Activated CD4-positive, alpha-beta T cell treated with anti-CD3 and anti-CD28 coated beads for 36 hours (primary cell): ENCODE measurements at regions not wholly inside any gene's neighbourhood (a gene's known extent, or its start where the extent isn't known, plus 50 kb on each side); places are given as distances from the start of the nearest gene placed in this dataset.
A peak's percentile ranks its signal among the peaks of the same experiment; 100 is the strongest.

Experiments
- ATAC-seq: fragments of 200-7000 bp; cut with Tn5 transposase; one replicate; pipeline ENCODE4 v1.10.0; 2021; ENCODE audit warnings: mild to moderate bottlenecking, moderate library complexity
- CTCF ChIA-PET: fragments of 350-600 bp; sonication (Branson Sonifier 250); formaldehyde crosslinking; loops from one replicate; lab custom pipeline; 2021; ENCODE audit warnings: antibody characterized with exemption; lab: Charles Lee
- POLR2A ChIA-PET: fragments of 350-600 bp; sonication (Branson Sonifier 250); formaldehyde crosslinking; loops from one replicate; lab custom pipeline; 2021; ENCODE audit warnings: antibody characterized with exemption, inconsistent platforms; lab: Charles Lee
- DNase-seq: peaks from one replicate; pipeline ENCODE4 v3.0.0-alpha.2; 2020
- H3K27ac Mint-ChIP-seq: one replicate; pipeline ENCODE4 v1.8.0; 2021; ENCODE audit warnings: mixed read lengths
- H3K27me3 Mint-ChIP-seq: one replicate; pipeline ENCODE4 v1.8.0; 2021; ENCODE audit warnings: mixed read lengths
- H3K36me3 Mint-ChIP-seq: one replicate; pipeline ENCODE4 v1.8.0; 2021; ENCODE audit warnings: low read depth, mixed read lengths
- H3K4me1 Mint-ChIP-seq: one replicate; pipeline ENCODE4 v1.8.0; 2021; ENCODE audit warnings: mixed read lengths
- H3K4me3 Mint-ChIP-seq: one replicate; pipeline ENCODE4 v1.8.0; 2021; ENCODE audit warnings: mild to moderate bottlenecking, moderate library complexity, mixed read lengths
- H3K9me3 Mint-ChIP-seq: one replicate; pipeline ENCODE4 v1.8.0; 2021; ENCODE audit warnings: low read depth, mixed read lengths
- intact Hi-C, 2 experiments: fragments of 100-400 bp; cut with DNase I in 1 of 2; cut with micrococcal nuclease in 1 of 2; formaldehyde crosslinking; loops; one replicate each; pipeline versions ENCODE4 v1.14.2 to v1.15.1; 2022 to 2024; cut with DNase I, micrococcal nuclease

DNA sequence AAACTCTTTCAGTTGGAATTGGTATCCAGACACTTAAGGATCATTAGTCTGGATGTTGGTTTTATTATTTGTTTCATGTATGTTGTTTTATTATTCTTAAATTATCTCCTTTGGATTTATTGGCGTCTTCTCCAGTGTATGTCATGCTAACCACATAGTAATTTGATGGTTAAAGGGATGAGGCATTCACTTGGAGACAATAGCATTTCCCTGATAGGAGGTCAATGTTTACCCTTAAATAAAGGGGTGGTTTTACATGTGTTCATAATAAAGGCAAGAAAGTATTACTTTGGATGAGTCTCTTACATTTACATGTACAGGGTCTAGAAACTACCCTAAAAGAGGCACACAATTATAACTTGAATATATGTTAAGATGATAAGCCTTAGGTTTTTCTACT, 51.2 kb upstream of the RNF144B start:
- H3K9me3 Mint-ChIP-seq = no peaks in the 10 kb centered on the region

DNA sequence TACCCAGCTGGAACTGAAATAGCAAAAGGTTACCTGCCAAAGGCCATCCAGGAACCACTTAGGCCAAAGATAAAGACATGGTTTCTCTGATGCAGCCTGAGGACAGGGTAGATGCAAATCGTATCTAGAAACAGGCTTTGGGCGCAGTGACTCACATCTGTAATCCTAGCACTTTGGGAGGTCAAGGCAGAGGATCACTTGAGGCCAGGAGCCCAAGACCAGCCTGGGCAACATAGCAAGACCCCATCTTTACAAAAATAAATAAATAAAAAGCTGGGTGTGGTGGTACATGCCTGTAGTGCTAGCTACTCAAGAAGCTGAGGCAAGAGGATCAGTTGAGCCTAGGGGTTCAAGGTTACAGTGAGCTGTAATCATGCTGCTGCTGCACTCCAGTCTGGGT, 52.9 kb upstream of the RNF144B start:
- CTCF ChIA-PET = interaction anchor here (1.6 to 1.8 kb wide), 3 partner anchors 12 to 175 kb away, joined by 4 to 5 read pairs (median 4); no protein-coding TSS in a partner anchor
- intact Hi-C loops = no loop called here
- POLR2A ChIA-PET = interaction anchor here (0.6 kb wide), 1 partner anchor 61 kb away, joined by 3 read pairs; no protein-coding TSS in a partner anchor

More for the DNA sequence above, 51.2 kb upstream of the RNF144B start:
- no peak for DNase-seq
- H3K36me3 Mint-ChIP-seq = no peaks in the 10 kb centered on the region
- H3K4me1 Mint-ChIP-seq = no peaks in the 10 kb centered on the region
- POLR2A ChIA-PET = no interaction called here
- H3K27ac Mint-ChIP-seq = no peak overlapping the region
- no peak for ATAC-seq
- CTCF ChIA-PET = no interaction called here
- intact Hi-C loops = no loop called here
- H3K4me3 Mint-ChIP-seq = no peak overlapping the region
- no peaks in the 10 kb centered on the region for H3K27me3 Mint-ChIP-seq

DNA sequence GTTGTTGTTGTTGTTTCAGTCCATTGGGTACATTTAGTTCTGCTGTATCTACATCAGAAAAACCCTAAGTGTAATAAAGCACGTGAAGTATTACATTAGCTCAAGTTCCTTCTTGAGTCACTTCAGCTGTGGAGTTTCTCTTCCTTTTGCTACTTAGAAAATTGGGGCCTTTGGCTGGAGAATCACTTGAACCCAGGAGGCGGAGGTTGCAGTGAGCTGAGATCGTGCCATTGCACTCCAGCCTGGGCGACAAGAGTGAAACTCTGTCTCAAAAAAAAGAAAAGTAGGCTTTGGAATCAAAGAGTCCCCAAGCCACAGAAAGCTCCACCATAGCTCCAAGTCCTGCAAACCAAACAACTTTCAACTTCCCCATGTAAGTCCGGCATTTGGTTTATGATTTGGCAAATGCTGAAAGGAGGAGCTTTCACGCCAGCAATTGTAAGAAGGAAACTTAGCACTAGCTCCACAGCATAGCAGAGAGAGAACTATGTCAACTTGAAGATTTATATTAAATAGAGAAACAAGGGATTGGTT, 56.5 kb upstream of the RNF144B start:
- intact Hi-C loops = no loop called here
- H3K27me3 Mint-ChIP-seq = peaks cover 6% of the 10 kb centered on the region
- H3K27ac Mint-ChIP-seq = no peak overlapping the region
- no peaks in the 10 kb centered on the region for H3K36me3 Mint-ChIP-seq
- CTCF ChIA-PET = interaction anchor here (0.9 to 12.1 kb wide), 3 partner anchors 10 to 174 kb away, joined by 3 to 153 read pairs (median 3); no protein-coding TSS in a partner anchor
- no peak overlapping the region for H3K4me3 Mint-ChIP-seq
- DNase-seq = no peak
- POLR2A ChIA-PET = no interaction called here
- ATAC-seq = no peak
- H3K9me3 Mint-ChIP-seq = no peaks in the 10 kb centered on the region
- peaks cover 14% of the 10 kb centered on the region for H3K4me1 Mint-ChIP-seq

More for the DNA sequence above, 52.9 kb upstream of the RNF144B start:
- Mint-ChIP-seq H3K36me3 (no peaks in the 10 kb centered on the region), H3K27me3 (no peaks in the 10 kb centered on the region), H3K4me3 (no peak overlapping the region), H3K27ac (no peak overlapping the region), H3K4me1 (no peaks in the 10 kb centered on the region), H3K9me3 (no peaks in the 10 kb centered on the region)
- ATAC-seq (no peak), DNase-seq (no peak)

DNA sequence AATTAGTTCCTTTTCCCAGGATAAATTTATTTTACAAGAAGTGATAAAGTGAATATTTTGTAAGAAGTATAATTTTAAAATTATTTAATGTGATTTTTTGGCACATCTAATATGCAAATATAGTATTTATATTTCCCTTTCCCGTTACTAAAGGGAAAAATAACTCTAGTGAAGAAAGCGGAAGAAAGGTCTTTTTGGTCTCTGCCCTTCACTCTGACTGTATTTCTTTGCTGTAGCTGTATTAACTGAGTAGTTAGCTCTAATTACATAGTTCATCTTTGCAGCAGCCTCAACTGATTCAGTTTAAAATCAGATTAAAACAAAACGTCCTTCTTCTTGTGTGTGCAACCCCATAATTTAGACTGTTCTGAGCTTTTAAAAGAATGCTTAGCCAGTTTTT, 57.4 kb upstream of the RNF144B start:
- Mint-ChIP-seq H3K27ac (no peak overlapping the region), H3K36me3 (no peaks in the 10 kb centered on the region), H3K27me3 (peaks cover 10% of the 10 kb centered on the region), H3K4me3 (no peak overlapping the region), H3K4me1 (peaks cover 14% of the 10 kb centered on the region), H3K9me3 (no peaks in the 10 kb centered on the region)
- intact Hi-C loops = loop anchor here in 1 of 2 experiments (10.0 kb wide), 2 partner anchors 265 to 495 kb away; no protein-coding TSS in a partner anchor
- ATAC-seq (no peak), DNase-seq (no peak)
- ChIA-PET POLR2A (no interaction called here), CTCF (interaction anchor here (12.1 kb wide), 1 partner anchor 175 kb away, joined by 153 read pairs; no protein-coding TSS in a partner anchor)

DNA sequence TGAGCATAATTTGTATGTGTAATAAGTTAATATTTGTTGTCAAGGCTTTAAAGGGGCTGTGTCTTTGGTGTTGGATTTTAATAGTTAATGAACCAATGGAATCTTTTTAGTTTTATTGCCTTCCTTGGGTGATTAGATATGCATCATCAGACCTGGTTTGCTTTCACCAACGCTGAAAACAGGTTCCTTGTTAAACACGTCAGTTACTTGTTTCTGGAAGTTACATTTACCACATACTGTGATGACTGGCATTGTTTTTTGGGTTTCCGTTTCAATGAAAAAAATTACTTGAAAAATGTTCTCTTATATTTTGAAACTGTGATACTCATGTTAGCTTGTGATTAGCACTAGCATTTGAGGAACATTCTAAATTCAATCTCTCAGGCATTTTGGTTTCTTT, 58.6 kb upstream of the RNF144B start:
- peaks cover 10% of the 10 kb centered on the region for H3K27me3 Mint-ChIP-seq
- H3K4me3 Mint-ChIP-seq = no peak overlapping the region
- H3K36me3 Mint-ChIP-seq = no peaks in the 10 kb centered on the region
- ATAC-seq (peak; percentile 77), DNase-seq (no peak)
- H3K27ac Mint-ChIP-seq = no peak overlapping the region
- ChIA-PET POLR2A (no interaction called here), CTCF (interaction anchor here (1.0 to 12.1 kb wide), 6 partner anchors 9 to 176 kb away, joined by 3 to 153 read pairs (median 5); partner anchors contain the start of gene RNF144B)
- intact Hi-C loops = loop anchor here (1.0 to 10.0 kb wide), 3 partner anchors 182 to 496 kb away; no protein-coding TSS in a partner anchor
- peaks cover 14% of the 10 kb centered on the region for H3K4me1 Mint-ChIP-seq
- H3K9me3 Mint-ChIP-seq = no peaks in the 10 kb centered on the region

DNA sequence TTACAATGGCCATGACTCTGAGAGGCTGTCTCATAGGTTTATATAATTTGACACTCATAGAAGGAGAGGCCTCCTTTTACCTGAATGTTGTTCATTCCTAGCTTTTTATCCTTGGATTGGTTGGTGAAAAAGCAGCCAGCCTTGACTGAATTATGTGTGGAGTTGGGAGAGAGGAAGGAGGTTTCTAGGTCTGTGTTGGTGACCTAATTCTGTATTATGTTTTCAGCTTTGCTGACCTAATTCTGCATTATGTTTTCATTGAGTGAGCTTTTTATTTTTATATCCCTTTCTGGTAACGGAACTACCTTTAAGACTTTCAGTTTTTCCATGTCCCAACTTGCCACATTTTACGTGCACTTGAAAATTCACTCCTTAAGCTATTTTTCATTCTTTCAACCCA, 59.1 kb upstream of the RNF144B start:
- H3K27ac Mint-ChIP-seq = no peak overlapping the region
- ATAC-seq = no peak
- ChIA-PET CTCF (interaction anchor here (0.8 to 12.1 kb wide), 7 partner anchors 9 to 422 kb away, joined by 3 to 153 read pairs (median 4); partner anchors contain the start of gene RNF144B), POLR2A (no interaction called here)
- H3K4me3 Mint-ChIP-seq = no peak overlapping the region
- H3K4me1 Mint-ChIP-seq = peaks cover 14% of the 10 kb centered on the region
- peaks cover 10% of the 10 kb centered on the region for H3K27me3 Mint-ChIP-seq
- no peaks in the 10 kb centered on the region for H3K9me3 Mint-ChIP-seq
- H3K36me3 Mint-ChIP-seq = no peaks in the 10 kb centered on the region
- DNase-seq = no peak
- intact Hi-C loops = loop anchor here (1.0 to 10.0 kb wide), 3 partner anchors 182 to 497 kb away; no protein-coding TSS in a partner anchor

DNA sequence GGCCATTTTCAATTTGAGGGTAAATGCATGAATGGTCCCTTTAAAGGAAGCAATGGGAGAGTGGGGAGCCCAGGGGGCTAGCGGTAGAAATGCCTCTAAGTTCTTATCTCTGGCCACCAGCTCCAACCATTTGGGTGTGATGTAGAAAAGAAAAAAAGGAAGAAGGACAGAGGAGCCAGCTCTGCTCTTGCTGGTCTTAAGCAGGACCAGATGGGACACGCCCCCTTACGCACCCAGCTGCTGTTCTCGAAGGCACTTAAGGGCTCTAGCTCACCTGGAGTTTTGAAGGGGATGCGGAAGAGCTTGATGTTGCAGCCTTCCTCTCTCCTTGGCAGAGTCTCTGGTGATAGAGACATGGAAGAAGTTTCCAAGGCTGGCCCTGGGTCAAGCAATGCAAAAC, 59.5 kb upstream of the RNF144B start:
- Mint-ChIP-seq H3K4me3 (no peak overlapping the region), H3K36me3 (no peaks in the 10 kb centered on the region), H3K27me3 (peaks cover 10% of the 10 kb centered on the region), H3K4me1 (peaks cover 14% of the 10 kb centered on the region), H3K9me3 (no peaks in the 10 kb centered on the region), H3K27ac (no peak overlapping the region)
- DNase-seq (no peak), ATAC-seq (no peak)
- CTCF ChIA-PET = interaction anchor here (0.8 to 12.1 kb wide), 6 partner anchors 9 to 423 kb away, joined by 3 to 153 read pairs (median 4); partner anchors contain the start of gene RNF144B
- POLR2A ChIA-PET = no interaction called here
- intact Hi-C loops = loop anchor here (1.0 to 10.0 kb wide), 3 partner anchors 183 to 497 kb away; no protein-coding TSS in a partner anchor

DNA sequence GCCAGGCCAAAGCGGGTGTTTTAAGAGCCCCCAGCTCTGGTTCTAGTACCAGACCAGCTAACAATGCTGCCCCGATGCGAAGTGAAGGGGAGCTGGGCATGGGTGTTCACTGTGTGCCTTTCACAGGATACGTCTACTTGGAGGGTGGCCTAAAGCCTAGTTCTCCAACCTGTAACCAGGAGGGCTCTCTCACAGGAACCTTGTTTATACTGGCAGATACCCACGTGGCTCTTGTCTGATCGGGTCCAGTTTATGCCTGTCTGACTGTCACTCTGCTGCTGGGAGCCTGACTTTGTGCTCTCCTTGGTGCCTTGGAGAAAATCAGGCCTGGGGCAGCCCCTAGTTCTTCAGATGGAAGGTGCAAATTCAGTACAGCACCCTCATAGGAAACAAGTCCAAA, 60.2 kb upstream of the RNF144B start:
- POLR2A ChIA-PET = no interaction called here
- ATAC-seq (no peak), DNase-seq (no peak)
- no peaks in the 10 kb centered on the region for H3K9me3 Mint-ChIP-seq
- H3K4me1 Mint-ChIP-seq = peaks cover 14% of the 10 kb centered on the region
- CTCF ChIA-PET = interaction anchor here (1.7 to 12.1 kb wide), 3 partner anchors 60 to 178 kb away, joined by 3 to 153 read pairs (median 9); partner anchors contain the start of gene RNF144B
- no peak overlapping the region for H3K27ac Mint-ChIP-seq
- H3K27me3 Mint-ChIP-seq = peaks cover 10% of the 10 kb centered on the region
- H3K4me3 Mint-ChIP-seq = no peak overlapping the region
- H3K36me3 Mint-ChIP-seq = no peaks in the 10 kb centered on the region
- intact Hi-C loops = loop anchor here in 1 of 2 experiments (10.0 kb wide), 2 partner anchors 268 to 498 kb away; no protein-coding TSS in a partner anchor

DNA sequence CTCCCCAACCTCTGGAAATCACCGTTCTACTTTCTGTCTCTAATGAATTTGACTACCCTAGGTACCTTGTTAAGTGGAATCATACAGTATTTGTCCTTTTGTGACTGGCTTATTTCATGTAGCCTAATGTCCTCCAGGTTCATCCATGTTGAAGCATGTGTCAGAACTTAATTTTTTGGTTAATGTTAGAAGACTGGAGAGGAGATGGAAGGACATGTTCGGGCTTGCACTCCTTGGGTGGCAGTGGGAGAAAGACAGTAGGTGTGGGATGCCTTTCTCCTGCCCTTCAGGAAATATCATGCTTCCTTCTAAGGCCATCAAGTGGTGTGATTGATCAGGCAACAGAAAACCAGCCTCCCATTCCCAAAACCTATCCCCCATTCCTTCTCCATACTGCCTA, 61.1 kb upstream of the RNF144B start:
- no peak for ATAC-seq
- no peaks in the 10 kb centered on the region for H3K36me3 Mint-ChIP-seq
- H3K4me3 Mint-ChIP-seq = no peak overlapping the region
- intact Hi-C loops = loop anchor here in 1 of 2 experiments (10.0 kb wide), 2 partner anchors 269 to 499 kb away; no protein-coding TSS in a partner anchor
- CTCF ChIA-PET = interaction anchor here (12.1 kb wide), 1 partner anchor 179 kb away, joined by 153 read pairs; no protein-coding TSS in a partner anchor
- no peak overlapping the region for H3K27ac Mint-ChIP-seq
- POLR2A ChIA-PET = no interaction called here
- no peaks in the 10 kb centered on the region for H3K9me3 Mint-ChIP-seq
- H3K27me3 Mint-ChIP-seq = peaks cover 10% of the 10 kb centered on the region
- no peak for DNase-seq
- H3K4me1 Mint-ChIP-seq = peaks cover 14% of the 10 kb centered on the region

DNA sequence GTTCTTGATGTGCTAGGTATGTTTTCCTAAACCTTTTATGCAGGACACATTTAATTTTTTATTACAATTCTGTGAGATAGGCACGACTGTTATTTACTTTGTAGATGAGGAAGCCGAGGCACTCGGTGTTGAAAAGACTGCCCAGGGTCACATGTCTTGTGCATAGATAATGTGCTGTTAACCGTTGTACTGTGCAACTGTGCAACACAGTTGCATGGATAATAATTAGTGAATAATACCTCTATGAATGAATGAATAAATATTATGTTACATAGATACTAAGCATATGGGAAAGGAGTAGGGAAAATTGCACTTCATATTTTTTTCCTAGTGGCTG, 60.3 kb upstream of the DEK start:
- Mint-ChIP-seq H3K4me1 (peaks cover 14% of the 10 kb centered on the region), H3K27me3 (peaks cover 10% of the 10 kb centered on the region), H3K27ac (no peak overlapping the region), H3K9me3 (no peaks in the 10 kb centered on the region), H3K4me3 (no peak overlapping the region), H3K36me3 (no peaks in the 10 kb centered on the region)
- ChIA-PET POLR2A (no interaction called here), CTCF (interaction anchor here (1.1 to 12.1 kb wide), 3 partner anchors 10 to 180 kb away, joined by 3 to 153 read pairs (median 5); no protein-coding TSS in a partner anchor)
- intact Hi-C loops = loop anchor here (1.0 to 10.0 kb wide), 3 partner anchors 180 to 500 kb away; no protein-coding TSS in a partner anchor
- DNase-seq = no peak
- ATAC-seq = no peak

DNA sequence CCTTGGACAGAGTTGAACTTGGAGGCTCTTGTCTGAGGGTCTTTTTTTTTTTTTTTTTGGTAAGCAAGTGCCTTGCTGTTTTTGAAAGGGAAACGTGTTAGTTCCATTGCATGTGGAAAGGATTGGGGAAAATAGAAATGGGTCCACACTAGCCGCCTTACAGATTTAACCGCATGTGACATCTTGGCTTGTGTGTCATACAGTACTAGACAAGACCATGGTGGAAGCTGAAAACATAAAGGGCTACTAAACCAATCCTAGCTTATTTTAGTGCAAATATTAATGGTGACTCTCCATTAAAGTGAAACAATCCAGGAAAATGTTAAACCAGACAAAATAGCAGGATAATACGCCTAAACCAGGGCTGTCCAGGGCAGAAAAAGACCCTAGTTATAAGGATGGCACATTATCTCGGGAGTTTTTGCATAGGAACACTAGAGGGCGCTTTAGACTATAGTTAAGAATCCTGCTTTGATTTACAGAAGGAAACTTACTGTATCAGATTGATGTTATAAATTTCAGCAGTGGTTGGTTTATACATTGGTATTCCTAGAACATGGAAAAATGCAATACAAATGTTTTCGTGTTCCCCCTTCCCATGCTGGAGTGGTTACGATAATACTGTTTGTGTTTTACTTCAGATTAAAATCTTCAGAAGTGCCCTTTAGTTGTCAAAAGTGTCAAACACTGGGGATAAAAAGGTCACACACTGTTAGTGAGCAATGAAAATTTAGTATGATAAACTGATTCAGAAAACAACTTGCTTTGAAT, 59.8 kb upstream of the DEK start:
- H3K4me3 Mint-ChIP-seq = no peak overlapping the region
- no peaks in the 10 kb centered on the region for H3K9me3 Mint-ChIP-seq
- no peak overlapping the region for H3K27ac Mint-ChIP-seq
- peak; percentile 49 for ATAC-seq
- peaks cover 14% of the 10 kb centered on the region for H3K4me1 Mint-ChIP-seq
- ChIA-PET CTCF (interaction anchor here (0.7 to 12.1 kb wide), 19 partner anchors 9 to 270 kb away, joined by 3 to 153 read pairs (median 4); partner anchors contain the start of gene RNF144B), POLR2A (no interaction called here)
- peaks cover 10% of the 10 kb centered on the region for H3K27me3 Mint-ChIP-seq
- intact Hi-C loops = loop anchor here (1.0 to 10.0 kb wide), 3 partner anchors 180 to 501 kb away; no protein-coding TSS in a partner anchor
- no peak for DNase-seq
- no peaks in the 10 kb centered on the region for H3K36me3 Mint-ChIP-seq
